ENCODE measurements at regions not wholly inside any gene's neighbourhood (a gene's known extent, or its start where the extent isn't known, plus 50 kb on each side); places are given as distances from the start of the nearest gene placed in this dataset.

DNA sequence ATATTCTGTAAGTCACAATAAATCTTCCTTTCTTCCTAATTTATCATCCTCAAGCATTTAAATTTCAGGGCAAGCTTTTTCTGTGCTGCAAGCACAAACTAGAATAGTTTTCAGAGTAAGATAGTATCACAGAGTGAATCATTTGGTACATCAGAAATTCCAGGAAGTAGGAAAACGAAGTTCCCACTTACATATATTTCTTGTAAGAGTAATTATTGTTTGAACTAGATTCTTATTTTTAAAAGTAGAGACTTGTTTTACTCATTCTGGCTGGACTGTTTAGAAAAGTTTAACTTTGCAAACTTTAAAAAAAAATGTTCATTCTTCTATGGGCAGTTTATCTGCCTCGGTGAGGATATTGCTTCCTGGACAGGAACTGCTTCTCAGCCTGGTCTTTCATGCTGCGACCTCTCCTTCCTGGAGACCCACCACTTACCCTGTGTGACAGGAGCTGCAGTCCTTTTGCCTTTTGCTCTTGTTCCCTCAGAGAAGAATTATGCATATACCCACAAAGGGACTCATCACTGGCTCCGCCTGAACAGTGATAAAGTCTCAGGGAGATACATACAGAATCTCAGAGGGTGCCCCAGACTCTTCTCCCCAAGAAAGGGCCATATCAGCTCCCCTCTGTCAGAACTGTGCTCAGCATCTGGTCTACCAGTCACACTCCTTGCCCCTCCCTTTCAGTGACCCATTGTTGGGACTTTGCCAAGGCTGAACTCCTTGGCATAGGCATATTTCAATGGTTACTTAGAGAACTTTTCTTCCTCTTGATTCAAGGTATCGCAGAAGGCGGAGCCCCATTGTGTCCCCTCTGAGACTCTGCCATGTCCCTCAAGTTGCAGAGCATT is 102.7 kb upstream of the CD55 start:
- Histone ChIP-seq H3K27ac (ENCODE audit: low read depth, low read length) (no peak overlapping the region), H3K9ac (ENCODE audit: low read length) (no peak overlapping the region), H2BK12ac (ENCODE audit: low read length) (no peak overlapping the region), H3K4me3 (ENCODE audit: low read depth, low read length) (no peak overlapping the region), H3K79me1 (ENCODE audit: low read length) (no peaks in the 10 kb centered on the region), H4K8ac (ENCODE audit: low read depth, low read length) (no peak overlapping the region), H3K18ac (ENCODE audit: low read length) (no peak overlapping the region), H3K27me3 (ENCODE audit: insufficient read depth, low read length) (no peaks in the 10 kb centered on the region), H2BK5ac (ENCODE audit: low read depth, low read length, poor library complexity) (no peak overlapping the region), H2AFZ (ENCODE audit: insufficient read depth, low read length, poor library complexity) (no peak overlapping the region), H3K23ac (ENCODE audit: low read length) (no peak overlapping the region), H3K4ac (ENCODE audit: low read depth, low read length) (no peak overlapping the region), H3K14ac (ENCODE audit: low read length) (no peak overlapping the region), H3K9me3 (ENCODE audit: insufficient read depth, low read depth, low read length) (no peaks in the 10 kb centered on the region), H2AK5ac (ENCODE audit: low read length) (peak overlapping the region; percentile 66), H3K36me3 (ENCODE audit: control insufficient read depth in 1 of 2, insufficient read depth in 2 of 2, low read length in 2 of 2) (no peaks in the 10 kb centered on the region), H4K91ac (ENCODE audit: low read depth, low read length) (no peak overlapping the region), H3K4me1 (ENCODE audit: control insufficient read depth in 1 of 2, insufficient read depth in 2 of 2, low read length in 2 of 2) (no peaks in the 10 kb centered on the region), H4K12ac (ENCODE audit: low read depth, low read length) (no peak overlapping the region), H2BK120ac (ENCODE audit: insufficient read depth, low read length, poor library complexity) (no peak overlapping the region), H3K4me2 (ENCODE audit: low read length) (no peak overlapping the region), H3K79me2 (ENCODE audit: control insufficient read depth, insufficient read depth, low read length, poor library complexity) (no peaks in the 10 kb centered on the region)
- WGBS (ENCODE audit: extremely low coverage, insufficient coverage, insufficient read length): no CpG with 5 or more reads among the region's 6 CpGs
- DNase-seq: no peak

DNA sequence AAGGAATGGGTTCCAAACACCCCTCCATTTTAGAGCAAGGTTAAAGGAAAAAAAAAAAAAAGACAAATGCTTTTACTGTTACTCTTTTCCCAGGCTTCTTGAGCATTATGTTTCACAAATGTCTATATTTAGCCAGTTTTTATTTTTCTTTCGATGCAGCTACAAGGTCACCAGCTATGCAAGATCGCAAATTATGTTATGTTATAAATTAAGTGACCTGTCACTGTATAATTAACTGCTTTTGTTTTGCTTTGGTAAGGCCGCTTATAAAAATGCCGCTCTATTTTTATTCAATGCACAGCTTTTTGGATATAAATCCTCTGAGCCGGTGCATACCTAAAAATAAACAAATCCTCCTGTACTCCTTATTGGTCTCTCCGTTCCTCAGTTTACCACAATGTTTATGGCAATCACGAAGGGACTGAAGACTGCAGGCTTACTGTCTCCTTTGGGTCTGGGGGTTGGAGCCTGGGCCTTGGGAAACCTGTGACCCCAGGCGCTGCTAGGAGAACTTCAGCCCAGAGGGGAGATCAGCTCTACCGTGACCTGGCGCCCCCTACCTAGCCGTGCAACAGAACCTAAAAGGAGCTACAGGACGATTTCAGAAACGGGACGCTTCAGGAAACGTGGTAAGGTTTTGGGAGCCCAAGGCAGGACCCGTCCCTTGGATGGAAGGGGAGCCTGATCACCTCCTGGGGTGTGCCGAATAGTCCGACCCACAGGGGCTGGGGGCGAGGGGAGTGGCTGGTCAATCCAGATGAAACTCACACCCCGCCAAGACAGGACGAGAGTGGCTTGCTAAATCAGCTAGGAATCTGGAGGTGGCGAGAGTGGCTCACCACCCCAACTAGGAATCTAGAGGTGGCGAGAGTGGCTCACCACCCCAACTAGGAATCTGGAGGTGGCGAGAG is 101.2 kb upstream of the CD55 start:
- no peak overlapping the region for H2BK120ac ChIP-seq (ENCODE audit: insufficient read depth, low read length, poor library complexity)
- no peak overlapping the region for H2BK5ac ChIP-seq (ENCODE audit: low read depth, low read length, poor library complexity)
- no peak overlapping the region for H3K4ac ChIP-seq (ENCODE audit: low read depth, low read length)
- no peak overlapping the region for H4K91ac ChIP-seq (ENCODE audit: low read depth, low read length)
- H4K12ac ChIP-seq (ENCODE audit: low read depth, low read length): no peak overlapping the region
- no peak overlapping the region for H3K23ac ChIP-seq (ENCODE audit: low read length)
- H3K27ac ChIP-seq (ENCODE audit: low read depth, low read length): no peak overlapping the region
- H3K9ac ChIP-seq (ENCODE audit: low read length): no peak overlapping the region
- WGBS (ENCODE audit: extremely low coverage, insufficient coverage, insufficient read length): no CpG with 5 or more reads among the region's 24 CpGs
- no peak overlapping the region for H3K14ac ChIP-seq (ENCODE audit: low read length)
- H3K79me2 ChIP-seq (ENCODE audit: control insufficient read depth, insufficient read depth, low read length, poor library complexity): no peaks in the 10 kb centered on the region
- no peak overlapping the region for H4K8ac ChIP-seq (ENCODE audit: low read depth, low read length)
- H3K27me3 ChIP-seq (ENCODE audit: insufficient read depth, low read length): no peaks in the 10 kb centered on the region
- no peaks in the 10 kb centered on the region for H3K36me3 ChIP-seq (ENCODE audit: control insufficient read depth in 1 of 2, insufficient read depth in 2 of 2, low read length in 2 of 2)
- no peak for DNase-seq
- no peaks in the 10 kb centered on the region for H3K9me3 ChIP-seq (ENCODE audit: insufficient read depth, low read depth, low read length)
- no peak overlapping the region for H3K18ac ChIP-seq (ENCODE audit: low read length)
- H3K79me1 ChIP-seq (ENCODE audit: low read length): no peaks in the 10 kb centered on the region
- no peak overlapping the region for H2BK12ac ChIP-seq (ENCODE audit: low read length)
- no peak overlapping the region for H2AFZ ChIP-seq (ENCODE audit: insufficient read depth, low read length, poor library complexity)
- no peak overlapping the region for H3K4me3 ChIP-seq (ENCODE audit: low read depth, low read length)
- no peak overlapping the region for H2AK5ac ChIP-seq (ENCODE audit: low read length)
- H3K4me1 ChIP-seq (ENCODE audit: control insufficient read depth in 1 of 2, insufficient read depth in 2 of 2, low read length in 2 of 2): no peaks in the 10 kb centered on the region
- no peak overlapping the region for H3K4me2 ChIP-seq (ENCODE audit: low read length)

DNA sequence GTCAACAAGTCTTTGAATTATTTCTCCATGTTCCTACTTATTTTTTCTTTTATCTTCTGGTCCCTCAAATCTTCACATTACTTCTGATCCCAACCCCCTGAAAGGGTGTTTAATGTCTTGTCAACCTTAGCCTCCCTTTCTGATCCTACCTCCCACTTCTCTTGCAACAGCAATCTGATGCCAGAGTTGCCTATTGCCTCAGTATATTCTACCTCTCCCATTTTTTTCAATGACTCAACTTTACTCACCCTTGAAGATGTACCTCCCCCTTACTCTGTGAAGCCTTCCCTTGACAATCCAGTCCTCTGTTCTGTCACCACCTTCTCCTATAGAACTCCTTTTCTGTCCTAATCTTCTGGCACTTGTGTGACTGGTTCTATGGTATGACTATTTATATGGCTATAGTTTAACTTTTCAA is 99.5 kb upstream of the CD55 start:
- Histone ChIP-seq H3K79me1 (ENCODE audit: low read length) (no peaks in the 10 kb centered on the region), H2AFZ (ENCODE audit: insufficient read depth, low read length, poor library complexity) (no peak overlapping the region), H3K79me2 (ENCODE audit: control insufficient read depth, insufficient read depth, low read length, poor library complexity) (no peaks in the 10 kb centered on the region), H3K27me3 (ENCODE audit: insufficient read depth, low read length) (no peaks in the 10 kb centered on the region), H2BK120ac (ENCODE audit: insufficient read depth, low read length, poor library complexity) (no peak overlapping the region), H4K8ac (ENCODE audit: low read depth, low read length) (no peak overlapping the region), H3K4me2 (ENCODE audit: low read length) (no peak overlapping the region), H3K14ac (ENCODE audit: low read length) (no peak overlapping the region), H4K12ac (ENCODE audit: low read depth, low read length) (no peak overlapping the region), H3K23ac (ENCODE audit: low read length) (no peak overlapping the region), H3K9me3 (ENCODE audit: insufficient read depth, low read depth, low read length) (no peaks in the 10 kb centered on the region), H4K91ac (ENCODE audit: low read depth, low read length) (no peak overlapping the region), H2BK5ac (ENCODE audit: low read depth, low read length, poor library complexity) (no peak overlapping the region), H2AK5ac (ENCODE audit: low read length) (no peak overlapping the region), H3K36me3 (ENCODE audit: control insufficient read depth in 1 of 2, insufficient read depth in 2 of 2, low read length in 2 of 2) (no peaks in the 10 kb centered on the region), H2BK12ac (ENCODE audit: low read length) (no peak overlapping the region), H3K4me1 (ENCODE audit: control insufficient read depth in 1 of 2, insufficient read depth in 2 of 2, low read length in 2 of 2) (no peaks in the 10 kb centered on the region), H3K18ac (ENCODE audit: low read length) (no peak overlapping the region), H3K4me3 (ENCODE audit: low read depth, low read length) (no peak overlapping the region), H3K9ac (ENCODE audit: low read length) (no peak overlapping the region), H3K27ac (ENCODE audit: low read depth, low read length) (no peak overlapping the region), H3K4ac (ENCODE audit: low read depth, low read length) (no peak overlapping the region)
- DNase-seq: peak; percentile 5 to 36

DNA sequence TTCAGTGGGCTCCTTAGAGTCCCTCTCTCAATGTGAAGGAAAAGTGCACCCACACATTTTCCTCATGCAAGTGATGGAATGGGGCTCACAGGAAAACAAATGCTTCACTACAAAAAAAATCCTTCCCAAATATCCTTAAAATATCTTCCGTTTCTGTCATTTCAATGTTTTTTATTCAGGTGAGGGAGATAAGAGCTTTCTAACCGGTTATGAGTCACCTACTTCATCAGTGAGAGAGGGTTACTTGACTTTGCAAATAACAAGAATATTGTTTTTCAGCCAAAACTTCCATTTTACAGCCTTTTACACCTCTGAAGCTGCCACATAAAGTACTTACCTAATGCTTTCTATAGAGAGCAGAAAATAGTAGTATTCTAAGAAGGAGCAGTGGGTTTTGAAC is 98.3 kb upstream of the CD55 start:
- Histone ChIP-seq H2BK120ac (ENCODE audit: insufficient read depth, low read length, poor library complexity) (no peak overlapping the region), H2BK5ac (ENCODE audit: low read depth, low read length, poor library complexity) (no peak overlapping the region), H3K23ac (ENCODE audit: low read length) (no peak overlapping the region), H3K4ac (ENCODE audit: low read depth, low read length) (no peak overlapping the region), H3K9me3 (ENCODE audit: insufficient read depth, low read depth, low read length) (no peaks in the 10 kb centered on the region), H4K91ac (ENCODE audit: low read depth, low read length) (no peak overlapping the region), H2BK12ac (ENCODE audit: low read length) (no peak overlapping the region), H3K27me3 (ENCODE audit: insufficient read depth, low read length) (no peaks in the 10 kb centered on the region), H4K12ac (ENCODE audit: low read depth, low read length) (no peak overlapping the region), H2AFZ (ENCODE audit: insufficient read depth, low read length, poor library complexity) (no peak overlapping the region), H3K79me2 (ENCODE audit: control insufficient read depth, insufficient read depth, low read length, poor library complexity) (no peaks in the 10 kb centered on the region), H3K4me1 (ENCODE audit: control insufficient read depth in 1 of 2, insufficient read depth in 2 of 2, low read length in 2 of 2) (no peaks in the 10 kb centered on the region), H3K4me2 (ENCODE audit: low read length) (no peak overlapping the region), H2AK5ac (ENCODE audit: low read length) (no peak overlapping the region), H3K9ac (ENCODE audit: low read length) (no peak overlapping the region), H3K4me3 (ENCODE audit: low read depth, low read length) (no peak overlapping the region), H3K79me1 (ENCODE audit: low read length) (no peaks in the 10 kb centered on the region), H3K27ac (ENCODE audit: low read depth, low read length) (no peak overlapping the region), H4K8ac (ENCODE audit: low read depth, low read length) (no peak overlapping the region), H3K36me3 (ENCODE audit: control insufficient read depth in 1 of 2, insufficient read depth in 2 of 2, low read length in 2 of 2) (no peaks in the 10 kb centered on the region), H3K18ac (ENCODE audit: low read length) (no peak overlapping the region), H3K14ac (ENCODE audit: low read length) (no peak overlapping the region)
- 100% methylated on average over 1 of the region's 2 CpGs for WGBS (ENCODE audit: extremely low coverage, insufficient coverage, insufficient read length)
- no peak for DNase-seq

All from trophoblast cell (in vitro differentiated cells and primary cell).